PC-3 (cell line): ENCODE measurements at regions not wholly inside any gene's neighbourhood (a gene's known extent, or its start where the extent isn't known, plus 50 kb on each side); places are given as distances from the start of the nearest gene placed in this dataset.

Experiments used
- CTCF ChIP-seq: fragments of 300-600 bp; sonication (generic); conservative IDR thresholded peaks from 2 replicates; pipeline ENCODE4 v1.5.1; 2017; ENCODE audit warnings: antibody characterized with exemption, low read depth, mild to moderate bottlenecking, low read length
- EZH2 ChIP-seq: fragments of 300-600 bp; sonication (generic); IDR thresholded peaks from one replicate; pipeline ENCODE4 v1.6.1; 2017; ENCODE audit warnings: antibody characterized with exemption, mild to moderate bottlenecking, low read length; ENCODE audit not compliant: unreplicated experiment

GRCh38 chr13:44281252-44282000 lies 92.2 kb upstream of the SERP2 start:
- no peak for TF ChIP-seq CTCF
- TF ChIP-seq EZH2, result no peak
